PC-3 (cell line): ENCODE measurements at regions not wholly inside any gene's neighbourhood (a gene's known extent, or its start where the extent isn't known, plus 50 kb on each side); places are given as distances from the start of the nearest gene placed in this dataset.

ENCODE experiments used
- ATAC-seq: fragments of 200-7000 bp; cut with Tn5 transposase; 2 replicates; pipeline ENCODE4 v1.9.1; 2020; ENCODE audit warnings: mild to moderate bottlenecking, moderate library complexity
- BruUV-seq: library from RNA; stranded (reverse); fragments of 400-500 nt; replicated peaks from 2 replicates; lab custom pipeline; 2021; lab: Mats Ljungman, UMichigan
- CTCF ChIA-PET: fragments of 300-600 bp; sonication (Branson Sonifier 250); formaldehyde crosslinking; loops from one replicate; lab custom pipeline; 2022; ENCODE audit warnings: antibody characterized with exemption; lab: Charles Lee
- POLR2A ChIA-PET: fragments of 300-600 bp; sonication (Branson Sonifier 250); formaldehyde crosslinking; loops from one replicate; lab custom pipeline; 2022; ENCODE audit warnings: antibody characterized with exemption; ENCODE audit not compliant: unreplicated experiment; lab: Charles Lee
- DNase-seq: peaks from one replicate; pipeline ENCODE4 v3.0.0-alpha.2; 2015
- H2AFZ ChIP-seq: fragments of 300-600 bp; sonication (generic); 2 replicates; pipeline ENCODE4 v1.6.0; 2016; ENCODE audit warnings: antibody characterized with exemption, low read length
- H3F3A ChIP-seq: fragments of 300-600 bp; sonication (generic); one replicate; pipeline ENCODE4 v1.6.0; 2017; ENCODE audit warnings: antibody characterized with exemption, low read length, control low read depth, mild to moderate bottlenecking; ENCODE audit not compliant: unreplicated experiment
- H3K27ac ChIP-seq: fragments of 300-600 bp; sonication (generic); 2 replicates; pipeline ENCODE4 v1.5.1; 2016; ENCODE audit warnings: mild to moderate bottlenecking, low read length
- H3K27me3 ChIP-seq: fragments of 300-600 bp; sonication (generic); 2 replicates; pipeline ENCODE4 v1.6.1; 2016; ENCODE audit warnings: low read length, mixed read lengths
- H3K36me3 ChIP-seq: fragments of 300-600 bp; sonication (generic); 2 replicates; pipeline ENCODE4 v1.6.1; 2016; ENCODE audit warnings: low read depth, mixed run types, low read length, mixed read lengths
- H3K4me1 ChIP-seq: fragments of 300-600 bp; sonication (generic); 2 replicates; pipeline ENCODE4 v1.5.1; 2016; ENCODE audit warnings: low read length; ENCODE audit not compliant: insufficient read depth
- H3K4me2 ChIP-seq: fragments of 300-600 bp; sonication (generic); 2 replicates; pipeline ENCODE4 v1.6.0; 2016; ENCODE audit warnings: low read length
- H3K4me3 ChIP-seq: fragments of 300-600 bp; sonication (generic); 2 replicates; pipeline ENCODE4 v1.5.1; 2016; ENCODE audit warnings: mild to moderate bottlenecking, low read length, mixed read lengths
- H3K79me2 ChIP-seq: fragments of 300-600 bp; sonication (generic); 2 replicates; pipeline ENCODE4 v1.6.1; 2017; ENCODE audit warnings: low read length, mixed read lengths
- H3K9ac ChIP-seq: fragments of 300-600 bp; sonication (generic); 2 replicates; pipeline ENCODE4 v1.6.0; 2016; ENCODE audit warnings: mild to moderate bottlenecking, low read length
- H3K9me2 ChIP-seq: fragments of 300-600 bp; sonication (generic); replicated peaks from 2 replicates; pipeline ENCODE4 v1.6.1; 2016; ENCODE audit warnings: mixed run types, low read length, mixed read lengths
- H3K9me3 ChIP-seq: fragments of 300-600 bp; sonication (generic); 2 replicates; pipeline ENCODE4 v1.6.1; 2016; ENCODE audit warnings: low read length, mixed read lengths
- H4K20me1 ChIP-seq: fragments of 300-600 bp; sonication (generic); 2 replicates; pipeline ENCODE4 v1.6.1; 2016; ENCODE audit warnings: low read length, mixed read lengths
- CTCF ChIP-seq: fragments of 300-600 bp; sonication (generic); conservative IDR thresholded peaks from 2 replicates; pipeline ENCODE4 v1.5.1; 2017; ENCODE audit warnings: antibody characterized with exemption, low read depth, mild to moderate bottlenecking, low read length
- EZH2 ChIP-seq: fragments of 300-600 bp; sonication (generic); IDR thresholded peaks from one replicate; pipeline ENCODE4 v1.6.1; 2017; ENCODE audit warnings: antibody characterized with exemption, mild to moderate bottlenecking, low read length; ENCODE audit not compliant: unreplicated experiment
- EZH2phosphoT487 ChIP-seq: fragments of 300-600 bp; sonication (generic); IDR thresholded peaks from 2 replicates; pipeline ENCODE4 v1.6.1; 2018; ENCODE audit warnings: mild to moderate bottlenecking, antibody characterized with exemption, low read length, borderline replicate concordance
- intact Hi-C: fragments of 100-400 bp; cut with micrococcal nuclease; formaldehyde crosslinking; loops from 2 replicates; pipeline ENCODE4 v1.9.0; 2023

DNA sequence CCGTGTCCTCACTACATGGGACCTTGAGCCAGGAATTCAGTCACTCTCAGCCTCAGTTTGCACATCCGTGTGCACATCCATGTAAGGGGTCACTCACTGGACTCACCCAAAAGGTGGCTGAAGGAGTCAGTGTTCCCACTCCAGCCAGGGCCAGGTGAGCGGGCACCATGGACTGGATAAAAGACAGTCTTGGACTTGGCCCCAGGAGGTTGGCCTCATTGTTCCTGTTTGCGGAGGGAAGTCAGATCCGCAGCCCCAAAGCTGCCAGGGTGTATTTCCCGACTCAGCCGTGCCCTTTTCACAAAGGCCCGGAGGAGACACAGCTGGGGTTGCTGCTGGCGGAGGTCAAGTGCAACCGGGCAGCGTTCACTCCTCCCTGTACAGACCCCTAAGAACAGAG is 170.7 kb upstream of the MYL2 start:
- no peak overlapping the region for H3K9ac ChIP-seq
- no peak overlapping the region for H3K27ac ChIP-seq
- no peaks in the 10 kb centered on the region for H3K36me3 ChIP-seq
- H3K27me3 ChIP-seq: peaks cover 92% of the 10 kb centered on the region
- H4K20me1 ChIP-seq: no peaks in the 10 kb centered on the region
- H3K4me1 ChIP-seq: no peaks in the 10 kb centered on the region
- H3K4me2 ChIP-seq: no peak overlapping the region
- H3F3A ChIP-seq: no peaks in the 10 kb centered on the region
- TF ChIP-seq EZH2phosphoT487 (no peak), CTCF (no peak)
- intact Hi-C loops: no loop called here
- H3K4me3 ChIP-seq: no peak overlapping the region
- POLR2A ChIA-PET: no interaction called here
- CTCF ChIA-PET: no interaction called here
- ATAC-seq (no peak), DNase-seq (no peak)
- H2AFZ ChIP-seq: no peak overlapping the region
- H3K9me2 ChIP-seq: no peaks in the 10 kb centered on the region
- no TSS peak for BruUV-seq
- no peaks in the 10 kb centered on the region for H3K79me2 ChIP-seq
- H3K9me3 ChIP-seq: no peaks in the 10 kb centered on the region

DNA sequence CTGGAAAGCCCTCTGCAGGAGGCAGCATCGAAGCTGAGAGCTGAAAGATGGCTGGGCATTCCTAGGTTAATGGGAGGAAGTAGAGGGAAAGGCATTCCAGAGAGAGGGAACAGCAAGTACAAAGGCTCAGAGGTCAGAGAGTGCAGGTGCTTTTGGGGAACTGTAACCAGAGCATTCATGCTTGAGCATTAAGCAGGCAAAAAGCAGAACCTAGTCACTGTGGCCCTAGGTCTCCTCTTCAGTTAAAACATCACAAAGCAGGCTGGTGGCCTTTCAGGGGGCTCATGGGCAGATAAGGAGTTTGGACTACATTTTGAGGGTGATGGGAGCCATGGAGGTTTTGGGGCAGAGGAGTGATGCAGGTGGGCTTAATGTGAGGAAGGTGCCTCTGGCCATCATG is 169.2 kb upstream of the MYL2 start:
- Histone ChIP-seq H3K9me2 (no peaks in the 10 kb centered on the region), H3F3A (no peaks in the 10 kb centered on the region), H3K4me2 (no peak overlapping the region), H3K4me3 (no peak overlapping the region), H2AFZ (no peak overlapping the region), H3K79me2 (no peaks in the 10 kb centered on the region), H3K9me3 (no peaks in the 10 kb centered on the region), H4K20me1 (no peaks in the 10 kb centered on the region), H3K27me3 (peaks cover 92% of the 10 kb centered on the region), H3K9ac (no peak overlapping the region), H3K36me3 (no peaks in the 10 kb centered on the region), H3K27ac (no peak overlapping the region), H3K4me1 (no peaks in the 10 kb centered on the region)
- TF ChIP-seq EZH2phosphoT487: no peak
- TF ChIP-seq CTCF: no peak
- no peak for TF ChIP-seq EZH2
- BruUV-seq: no TSS peak
- CTCF ChIA-PET: no interaction called here
- ATAC-seq (no peak), DNase-seq (no peak)
- POLR2A ChIA-PET: no interaction called here
- intact Hi-C loops: no loop called here

- BruUV-seq: no TSS peak
- Histone ChIP-seq H4K20me1 (no peaks in the 10 kb centered on the region), H3K9me3 (no peaks in the 10 kb centered on the region), H3K4me3 (no peak overlapping the region), H3K27ac (no peak overlapping the region), H3F3A (no peaks in the 10 kb centered on the region), H2AFZ (no peak overlapping the region), H3K79me2 (no peaks in the 10 kb centered on the region), H3K27me3 (peaks cover 92% of the 10 kb centered on the region), H3K4me2 (no peak overlapping the region), H3K9ac (no peak overlapping the region), H3K4me1 (no peaks in the 10 kb centered on the region), H3K9me2 (no peaks in the 10 kb centered on the region), H3K36me3 (no peaks in the 10 kb centered on the region)
- TF ChIP-seq EZH2 (no peak), EZH2phosphoT487 (no peak), CTCF (no peak)
- intact Hi-C loops: no loop called here
- CTCF ChIA-PET: no interaction called here
- POLR2A ChIA-PET: no interaction called here
- DNase-seq (no peak), ATAC-seq (no peak)
These were observed 168.0 kb upstream of the MYL2 start for GRCh38 chr12:111088409-111088808.
